ENCODE measurements at regions not wholly inside any gene's neighbourhood (a gene's known extent, or its start where the extent isn't known, plus 50 kb on each side); places are given as distances from the start of the nearest gene placed in this dataset.

DNA sequence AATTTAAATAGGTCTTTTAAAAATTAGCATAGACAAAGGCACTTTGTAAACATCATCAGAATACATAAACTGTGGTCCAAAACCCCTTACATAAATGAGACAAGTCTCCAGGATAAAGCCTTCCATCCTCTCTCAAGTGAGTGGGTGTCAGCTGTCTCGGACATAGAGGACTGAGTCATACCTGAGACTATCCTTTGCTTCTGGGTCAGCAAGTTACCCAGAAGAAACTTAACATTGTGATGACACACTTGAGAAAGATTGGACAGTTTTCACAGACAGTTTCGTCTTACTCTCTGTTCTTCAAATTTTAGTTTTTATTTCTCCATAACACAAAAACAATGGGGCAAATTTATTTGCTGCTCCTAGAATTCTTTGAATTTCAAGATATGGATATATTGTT is 838.0 kb downstream of the DHX35 start (continued):
- no peak for TF ChIP-seq GABPB1 (CRISPR knock-in tag; IDR thresholded peaks at IDR 0.05)
- TF ChIP-seq, protein P1, sequence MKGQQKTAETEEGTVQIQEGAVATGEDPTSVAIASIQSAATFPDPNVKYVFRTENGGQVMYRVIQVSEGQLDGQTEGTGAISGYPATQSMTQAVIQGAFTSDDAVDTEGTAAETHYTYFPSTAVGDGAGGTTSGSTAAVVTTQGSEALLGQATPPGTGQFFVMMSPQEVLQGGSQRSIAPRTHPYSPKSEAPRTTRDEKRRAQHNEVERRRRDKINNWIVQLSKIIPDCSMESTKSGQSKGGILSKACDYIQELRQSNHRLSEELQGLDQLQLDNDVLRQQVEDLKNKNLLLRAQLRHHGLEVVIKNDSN (CRISPR knock-in tag; IDR thresholded peaks at IDR 0.05): no peak

DNA sequence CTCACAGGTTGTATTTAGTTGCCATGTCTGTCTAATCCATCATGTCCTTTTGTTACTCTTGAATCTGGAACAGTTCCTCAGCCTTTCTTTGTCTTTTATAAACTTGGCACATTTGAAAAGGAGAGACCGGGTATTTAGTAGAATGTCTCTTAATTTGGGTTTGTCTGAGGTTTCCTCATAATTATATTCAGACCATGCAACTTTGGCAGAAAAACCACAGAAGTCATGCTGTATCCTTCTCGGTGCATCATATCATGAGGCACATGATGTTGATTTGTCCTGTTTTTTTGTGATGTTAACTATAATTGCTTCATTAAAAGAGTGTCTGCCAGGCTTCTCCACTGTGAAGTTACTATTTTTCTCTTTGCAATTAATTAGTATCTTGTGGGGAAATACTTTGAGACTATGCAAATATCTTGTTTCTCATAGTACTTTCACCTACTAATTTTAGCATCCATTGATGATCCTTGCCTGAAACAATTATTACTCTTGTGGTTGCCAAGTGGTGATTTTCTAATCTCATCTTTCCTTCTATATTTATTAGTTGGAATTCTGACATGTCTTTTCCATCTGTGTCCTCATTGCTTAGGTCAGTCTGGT is 837.3 kb downstream of the DHX35 start:
- Mint-ChIP-seq H3K27ac (no peak overlapping the region), H3K9me3 (peaks cover 14% of the 10 kb centered on the region), H3K36me3 (peaks cover 10% of the 10 kb centered on the region), H3K4me3 (no peak overlapping the region), H3K4me1 (peaks cover 3% of the 10 kb centered on the region), H3K27me3 (ENCODE audit: low read depth) (no peaks in the 10 kb centered on the region)
- ATAC-seq (no peak), DNase-seq (ENCODE audit: low spot score) (no peak)
- ChIA-PET CTCF (no interaction called here), POLR2A (no interaction called here)
- no peak for TF ChIP-seq SMAD3 (CRISPR knock-in tag; IDR thresholded peaks at IDR 0.05; ENCODE audit: borderline replicate concordance)
- TF ChIP-seq, protein P2, sequence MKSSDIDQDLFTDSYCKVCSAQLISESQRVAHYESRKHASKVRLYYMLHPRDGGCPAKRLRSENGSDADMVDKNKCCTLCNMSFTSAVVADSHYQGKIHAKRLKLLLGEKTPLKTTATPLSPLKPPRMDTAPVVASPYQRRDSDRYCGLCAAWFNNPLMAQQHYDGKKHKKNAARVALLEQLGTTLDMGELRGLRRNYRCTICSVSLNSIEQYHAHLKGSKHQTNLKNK (CRISPR knock-in tag; IDR thresholded peaks at IDR 0.05): no peak
- TF ChIP-seq HMGA2 (CRISPR knock-in tag; IDR thresholded peaks at IDR 0.05): no peak
- TF ChIP-seq, protein P3, sequence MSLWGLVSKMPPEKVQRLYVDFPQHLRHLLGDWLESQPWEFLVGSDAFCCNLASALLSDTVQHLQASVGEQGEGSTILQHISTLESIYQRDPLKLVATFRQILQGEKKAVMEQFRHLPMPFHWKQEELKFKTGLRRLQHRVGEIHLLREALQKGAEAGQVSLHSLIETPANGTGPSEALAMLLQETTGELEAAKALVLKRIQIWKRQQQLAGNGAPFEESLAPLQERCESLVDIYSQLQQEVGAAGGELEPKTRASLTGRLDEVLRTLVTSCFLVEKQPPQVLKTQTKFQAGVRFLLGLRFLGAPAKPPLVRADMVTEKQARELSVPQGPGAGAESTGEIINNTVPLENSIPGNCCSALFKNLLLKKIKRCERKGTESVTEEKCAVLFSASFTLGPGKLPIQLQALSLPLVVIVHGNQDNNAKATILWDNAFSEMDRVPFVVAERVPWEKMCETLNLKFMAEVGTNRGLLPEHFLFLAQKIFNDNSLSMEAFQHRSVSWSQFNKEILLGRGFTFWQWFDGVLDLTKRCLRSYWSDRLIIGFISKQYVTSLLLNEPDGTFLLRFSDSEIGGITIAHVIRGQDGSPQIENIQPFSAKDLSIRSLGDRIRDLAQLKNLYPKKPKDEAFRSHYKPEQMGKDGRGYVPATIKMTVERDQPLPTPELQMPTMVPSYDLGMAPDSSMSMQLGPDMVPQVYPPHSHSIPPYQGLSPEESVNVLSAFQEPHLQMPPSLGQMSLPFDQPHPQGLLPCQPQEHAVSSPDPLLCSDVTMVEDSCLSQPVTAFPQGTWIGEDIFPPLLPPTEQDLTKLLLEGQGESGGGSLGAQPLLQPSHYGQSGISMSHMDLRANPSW (CRISPR knock-in tag; conservative IDR thresholded peaks at IDR 0.05; ENCODE audit: low read depth): no peak
- TF ChIP-seq KAT7 (CRISPR knock-in tag; IDR thresholded peaks at IDR 0.05; ENCODE audit: borderline replicate concordance): no peak

DNA sequence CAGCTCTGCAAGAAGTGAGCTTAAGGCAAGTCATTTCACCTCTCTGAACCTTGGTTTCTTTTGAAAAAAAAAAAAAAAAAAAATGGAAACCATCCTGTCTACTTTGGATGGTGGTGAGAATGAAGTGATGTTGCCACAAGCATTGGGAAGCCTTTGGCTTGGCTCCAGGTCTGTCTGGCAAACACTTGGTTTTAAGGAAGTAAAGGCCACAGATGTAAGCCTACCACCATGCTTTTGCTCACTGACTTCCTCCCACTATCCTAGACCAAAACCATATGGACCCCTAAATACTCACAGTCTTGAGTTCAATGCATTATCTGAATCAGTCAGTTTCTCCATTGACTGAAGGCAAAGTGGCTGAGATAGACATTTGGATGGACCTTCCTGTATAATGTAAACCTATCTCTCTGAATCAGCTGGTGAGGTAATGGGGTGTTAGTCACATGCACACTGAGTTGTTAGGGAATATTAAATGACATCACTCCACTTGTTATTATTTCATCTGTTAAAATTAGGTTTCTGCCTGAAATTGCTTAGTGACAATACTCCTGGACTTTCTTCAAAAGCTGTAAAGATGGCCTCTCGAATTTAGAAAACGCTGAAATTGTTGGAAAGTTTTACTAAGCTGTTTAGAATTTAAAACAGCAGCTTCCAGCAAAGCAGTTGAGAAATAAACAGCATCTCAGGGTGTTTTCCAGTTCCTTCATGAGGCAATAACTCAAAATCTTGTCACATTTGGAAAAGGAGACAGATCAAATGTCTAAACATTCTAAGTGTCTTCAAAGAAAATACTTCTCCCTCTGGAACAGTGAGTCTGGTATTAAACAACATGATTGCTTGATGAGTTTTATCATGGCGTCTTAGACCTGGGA is 833.5 kb downstream of the DHX35 start:
- Mint-ChIP-seq H3K4me3 (no peak overlapping the region), H3K4me1 (no peaks in the 10 kb centered on the region), H3K36me3 (peaks cover 10% of the 10 kb centered on the region), H3K27me3 (ENCODE audit: low read depth) (no peaks in the 10 kb centered on the region), H3K27ac (no peak overlapping the region), H3K9me3 (peaks cover 14% of the 10 kb centered on the region)
- ChIA-PET POLR2A (no interaction called here), CTCF (interaction anchor here (0.7 kb wide), 1 partner anchor 106 kb away, joined by 3 read pairs; no protein-coding TSS in a partner anchor)
- no peak for ATAC-seq
- no peak for DNase-seq (ENCODE audit: low spot score)
- TF ChIP-seq, protein P4, sequence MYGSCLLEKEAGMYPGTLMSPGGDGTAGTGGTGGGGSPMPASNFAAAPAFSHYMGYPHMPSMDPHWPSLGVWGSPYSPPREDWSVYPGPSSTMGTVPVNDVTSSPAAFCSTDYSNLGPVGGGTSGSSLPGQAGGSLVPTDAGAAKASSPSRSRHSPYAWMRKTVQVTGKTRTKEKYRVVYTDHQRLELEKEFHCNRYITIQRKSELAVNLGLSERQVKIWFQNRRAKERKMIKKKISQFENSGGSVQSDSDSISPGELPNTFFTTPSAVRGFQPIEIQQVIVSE (CRISPR knock-in tag; IDR thresholded peaks at IDR 0.05; ENCODE audit: borderline replicate concordance): no peak
- TF ChIP-seq, protein P3 (CRISPR knock-in tag; conservative IDR thresholded peaks at IDR 0.05; ENCODE audit: low read depth): no peak
- TF ChIP-seq, protein P5, sequence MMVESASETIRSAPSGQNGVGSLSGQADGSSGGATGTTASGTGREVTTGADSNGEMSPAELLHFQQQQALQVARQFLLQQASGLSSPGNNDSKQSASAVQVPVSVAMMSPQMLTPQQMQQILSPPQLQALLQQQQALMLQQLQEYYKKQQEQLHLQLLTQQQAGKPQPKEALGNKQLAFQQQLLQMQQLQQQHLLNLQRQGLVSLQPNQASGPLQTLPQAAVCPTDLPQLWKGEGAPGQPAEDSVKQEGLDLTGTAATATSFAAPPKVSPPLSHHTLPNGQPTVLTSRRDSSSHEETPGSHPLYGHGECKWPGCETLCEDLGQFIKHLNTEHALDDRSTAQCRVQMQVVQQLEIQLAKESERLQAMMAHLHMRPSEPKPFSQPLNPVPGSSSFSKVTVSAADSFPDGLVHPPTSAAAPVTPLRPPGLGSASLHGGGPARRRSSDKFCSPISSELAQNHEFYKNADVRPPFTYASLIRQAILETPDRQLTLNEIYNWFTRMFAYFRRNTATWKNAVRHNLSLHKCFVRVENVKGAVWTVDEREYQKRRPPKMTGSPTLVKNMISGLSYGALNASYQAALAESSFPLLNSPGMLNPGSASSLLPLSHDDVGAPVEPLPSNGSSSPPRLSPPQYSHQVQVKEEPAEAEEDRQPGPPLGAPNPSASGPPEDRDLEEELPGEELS (CRISPR knock-in tag; IDR thresholded peaks at IDR 0.05): no peak
- no peak for TF ChIP-seq NFATC4 (CRISPR knock-in tag; IDR thresholded peaks at IDR 0.05)
- TF ChIP-seq, protein P6, sequence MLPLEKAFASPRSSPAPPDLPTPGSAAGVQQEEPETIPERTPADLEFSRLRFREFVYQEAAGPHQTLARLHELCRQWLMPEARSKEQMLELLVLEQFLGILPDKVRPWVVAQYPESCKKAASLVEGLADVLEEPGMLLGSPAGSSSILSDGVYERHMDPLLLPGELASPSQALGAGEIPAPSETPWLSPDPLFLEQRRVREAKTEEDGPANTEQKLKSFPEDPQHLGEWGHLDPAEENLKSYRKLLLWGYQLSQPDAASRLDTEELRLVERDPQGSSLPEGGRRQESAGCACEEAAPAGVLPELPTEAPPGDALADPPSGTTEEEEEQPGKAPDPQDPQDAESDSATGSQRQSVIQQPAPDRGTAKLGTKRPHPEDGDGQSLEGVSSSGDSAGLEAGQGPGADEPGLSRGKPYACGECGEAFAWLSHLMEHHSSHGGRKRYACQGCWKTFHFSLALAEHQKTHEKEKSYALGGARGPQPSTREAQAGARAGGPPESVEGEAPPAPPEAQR (CRISPR knock-in tag; IDR thresholded peaks at IDR 0.05): no peak
- TF ChIP-seq, protein P7, sequence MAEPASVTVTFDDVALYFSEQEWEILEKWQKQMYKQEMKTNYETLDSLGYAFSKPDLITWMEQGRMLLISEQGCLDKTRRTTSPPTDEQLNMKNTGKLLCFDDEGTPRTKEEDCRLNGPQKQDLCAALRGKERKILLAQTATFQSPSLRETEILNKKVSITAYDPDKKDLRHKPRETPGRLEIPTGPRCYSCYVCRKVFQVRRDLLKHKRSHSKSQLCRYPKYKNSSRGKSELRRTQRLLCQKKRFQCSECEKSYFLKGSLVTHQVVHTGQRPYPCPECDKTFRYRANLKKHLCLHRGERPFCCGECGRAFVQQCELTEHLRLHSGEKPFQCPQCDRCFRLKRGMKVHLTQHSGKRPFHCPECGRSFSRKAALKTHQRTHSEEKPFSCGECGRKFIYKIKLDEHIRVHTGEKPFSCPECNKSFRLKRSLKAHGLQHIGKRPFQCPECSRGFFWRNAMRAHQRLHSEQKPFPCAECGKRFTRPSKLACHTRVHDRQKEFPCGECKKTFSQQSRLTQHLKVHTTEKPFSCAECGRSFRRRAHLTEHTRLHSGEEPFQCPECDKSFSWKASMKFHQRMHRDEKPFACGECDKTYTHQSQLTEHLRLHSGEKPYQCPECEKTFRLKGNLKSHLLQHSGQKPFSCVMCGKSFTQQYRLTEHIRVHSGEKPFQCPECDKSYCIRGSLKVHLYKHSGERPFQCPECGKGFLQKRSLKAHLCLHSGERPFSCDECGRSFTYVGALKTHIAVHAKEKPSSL (CRISPR knock-in tag; conservative IDR thresholded peaks at IDR 0.05): no peak
- TF ChIP-seq, protein P8, sequence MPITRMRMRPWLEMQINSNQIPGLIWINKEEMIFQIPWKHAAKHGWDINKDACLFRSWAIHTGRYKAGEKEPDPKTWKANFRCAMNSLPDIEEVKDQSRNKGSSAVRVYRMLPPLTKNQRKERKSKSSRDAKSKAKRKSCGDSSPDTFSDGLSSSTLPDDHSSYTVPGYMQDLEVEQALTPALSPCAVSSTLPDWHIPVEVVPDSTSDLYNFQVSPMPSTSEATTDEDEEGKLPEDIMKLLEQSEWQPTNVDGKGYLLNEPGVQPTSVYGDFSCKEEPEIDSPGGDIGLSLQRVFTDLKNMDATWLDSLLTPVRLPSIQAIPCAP (CRISPR knock-in tag; IDR thresholded peaks at IDR 0.05): no peak
- no peak for TF ChIP-seq ZNF263 (CRISPR knock-in tag; IDR thresholded peaks at IDR 0.05; ENCODE audit: low read depth)
- TF ChIP-seq GRHL2 (CRISPR knock-in tag; IDR thresholded peaks at IDR 0.05; ENCODE audit: insufficient replicate concordance, severe bottlenecking): no peak

Data from WTC11 (cell line).